ENCODE measurements at regions not wholly inside any gene's neighbourhood (a gene's known extent, or its start where the extent isn't known, plus 50 kb on each side); places are given as distances from the start of the nearest gene placed in this dataset.

DNA sequence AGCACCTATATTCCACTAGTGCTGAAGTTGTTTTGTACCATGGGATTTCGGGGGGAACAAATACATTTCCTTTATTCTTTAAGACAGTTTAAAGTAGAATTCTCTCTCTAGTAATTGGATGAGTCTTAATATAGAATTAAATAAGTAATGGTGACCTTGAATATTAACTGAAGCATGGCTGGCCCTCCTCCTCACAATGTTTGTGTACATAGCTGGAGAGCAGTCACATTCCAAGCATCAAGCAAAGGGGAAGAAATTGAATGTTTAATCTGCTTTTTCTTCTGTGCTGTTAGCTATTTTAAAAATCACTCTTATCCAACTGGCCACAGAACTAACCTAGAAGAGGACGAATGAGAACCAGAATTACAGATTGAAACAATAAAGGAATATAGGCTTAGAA is 906.9 kb downstream of the CCSER2 start:
- no peak for TF ChIP-seq CTCF (IDR thresholded peaks at IDR 0.05; ENCODE audit: extremely low read depth, missing control alignments)
- no peak for DNase-seq (ENCODE audit: low spot score)

- DNase-seq (ENCODE audit: low spot score): no peak
- no peak for TF ChIP-seq CTCF (IDR thresholded peaks at IDR 0.05; ENCODE audit: extremely low read depth, missing control alignments)
These were observed 910.3 kb downstream of the CCSER2 start for GRCh38 chr10:85238676-85239075.

- no peak for TF ChIP-seq CTCF (IDR thresholded peaks at IDR 0.05; ENCODE audit: extremely low read depth, missing control alignments)
- no peak for DNase-seq (ENCODE audit: low spot score)
These were observed 921.9 kb downstream of the CCSER2 start for GRCh38 chr10:85250304-85250703.

- DNase-seq (ENCODE audit: low spot score): no peak
- TF ChIP-seq CTCF (IDR thresholded peaks at IDR 0.05; ENCODE audit: extremely low read depth, missing control alignments): no peak
These were observed 928.1 kb downstream of the CCSER2 start for GRCh38 chr10:85256481-85256880.

- DNase-seq (ENCODE audit: low spot score): no peak
- no peak for TF ChIP-seq CTCF (IDR thresholded peaks at IDR 0.05; ENCODE audit: extremely low read depth, missing control alignments)
These were observed 931.5 kb downstream of the CCSER2 start for GRCh38 chr10:85259908-85260307.

DNA sequence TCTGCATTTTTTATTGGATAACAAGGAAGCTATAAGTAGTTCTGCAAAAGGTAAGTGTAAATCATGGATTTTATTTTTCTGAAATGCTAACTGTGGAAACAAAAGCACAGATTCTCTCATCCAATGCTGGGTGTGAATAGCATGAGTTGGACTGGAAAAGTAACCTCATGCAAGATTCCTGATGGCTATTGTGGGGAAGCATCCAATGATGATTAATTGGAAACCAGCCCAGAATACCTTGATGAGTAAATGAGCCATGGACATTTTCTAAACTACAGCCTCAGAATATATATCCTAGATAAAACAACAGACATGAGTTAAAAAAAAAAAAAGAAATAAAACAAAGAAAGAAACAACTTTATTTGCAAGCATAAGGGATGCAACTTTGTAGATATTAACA is 934.6 kb downstream of the CCSER2 start:
- DNase-seq (ENCODE audit: low spot score): no peak
- no peak for TF ChIP-seq CTCF (IDR thresholded peaks at IDR 0.05; ENCODE audit: extremely low read depth, missing control alignments)

DNA sequence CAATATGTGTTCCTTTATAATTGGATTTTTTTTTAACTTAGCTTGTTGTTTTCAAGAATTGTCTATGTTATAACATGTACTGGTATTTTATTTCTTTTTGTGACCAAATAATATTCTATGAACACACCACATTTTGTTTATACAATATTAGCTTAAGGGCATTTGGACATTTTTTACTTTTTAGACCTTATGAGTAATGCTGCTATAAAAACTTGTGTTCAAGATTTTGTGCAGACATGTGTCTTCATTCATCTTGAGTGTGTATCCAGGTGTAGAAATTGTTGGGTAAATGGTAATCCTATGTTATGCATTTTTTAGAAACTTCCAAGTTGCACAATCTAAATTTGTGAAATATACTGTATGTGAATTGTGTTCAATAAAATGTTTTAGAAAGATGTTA is 936.7 kb downstream of the CCSER2 start:
- no peak for TF ChIP-seq CTCF (IDR thresholded peaks at IDR 0.05; ENCODE audit: extremely low read depth, missing control alignments)
- no peak for DNase-seq (ENCODE audit: low spot score)

Data from GM20000 (cell line).